Motor neuron (in vitro differentiated cells): ENCODE measurements at regions not wholly inside any gene's neighbourhood (a gene's known extent, or its start where the extent isn't known, plus 50 kb on each side); places are given as distances from the start of the nearest gene placed in this dataset.
"Not testable (repeated sequence)": the region's sequence is repeated elsewhere in the genome, so short reads cannot be mapped to it uniquely, and the experiment has no call there.

Source experiments
- ATAC-seq, 8 experiments: fragments of 200-7000 bp; cut with Tn5 transposase; replicated peaks in 6 of 8; 2 replicates each; pipeline ENCODE4 v1.8.0; 2021; ENCODE audit warnings: mild to moderate bottlenecking in 8 of 8, moderate library complexity in 8 of 8
- H3K27ac ChIP-seq, 2 donors: fragments of 250-450 bp; sonication (Bioruptor Pico); 2 replicates each; pipeline ENCODE4 v1.9.0; 2021; ENCODE audit warnings: antibody characterized with exemption in 2 of 2, mild to moderate bottlenecking in 2 of 2, moderate library complexity in 1 of 2
- H3K4me1 ChIP-seq, 2 donors: fragments of 250-450 bp; sonication (Bioruptor Pico); replicated peaks in 1 of 2; 2 replicates each; pipeline ENCODE4 v1.6.1; 2021; ENCODE audit warnings: antibody characterized with exemption in 2 of 2, mild to moderate bottlenecking in 2 of 2, moderate library complexity in 1 of 2
- H3K4me3 ChIP-seq, 5 donors: fragments of 250-450 bp; sonication (Bioruptor Pico); 2 replicates each; pipeline ENCODE4 v1.9.0; 2021; ENCODE audit warnings: antibody characterized with exemption in 5 of 5, mild to moderate bottlenecking in 5 of 5, moderate library complexity in 4 of 5
- WGBS, 10 experiments: fragments of 450-650 bp; shearing (Covaris generic); methylation state at CpG; one replicate each; pipeline ENCODE4 v1.0.0; 2022; 5-methylcytosine and 5-hydroxymethylcytosine counted together
- in situ Hi-C, 9 experiments: fragments of 400-800 bp; cut with MboI; loops; one replicate each; pipeline ENCODE4 v1.15.0; 2021; ENCODE audit warnings: low sequenced_read_pairs in 9 of 9, low pct_unique_long_range_greater_than_20kb in 2 of 9; ENCODE audit not compliant: unreplicated experiment in 9 of 9

- no peak overlapping the region for H3K27ac ChIP-seq
- peaks cover 0 to 12% of the 10 kb centered on the region in 2 donors for H3K4me1 ChIP-seq
- in situ Hi-C loops = no loop called here
- no peak for ATAC-seq
- 77 to 100% (median 93%) methylated on average over 1 to 4 of the region's 4 CpGs; no CpG with 5 or more reads in 2 of the 10 experiments for WGBS, 10 experiments
- no peak overlapping the region for H3K4me3 ChIP-seq
These were observed 82.8 kb upstream of the MEF2A start for GRCh38 chr15:99482993-99483392.

- ATAC-seq = no peak
- Histone ChIP-seq H3K27ac (no peak overlapping the region), H3K4me1 (peaks cover 0 to 12% of the 10 kb centered on the region in 2 donors), H3K4me3 (no peak overlapping the region)
- in situ Hi-C loops = no loop called here
- WGBS, 10 experiments = 74 to 100% (median 83%) methylated on average over 1 to 7 of the region's 11 CpGs
These were observed 80.4 kb upstream of the MEF2A start for GRCh38 chr15:99485153-99485961.

- no peak overlapping the region for H3K27ac ChIP-seq
- WGBS, 10 experiments = 29 to 62% (median 50%) methylated on average over 1 to 3 of the region's 9 CpGs; no CpG with 5 or more reads in 7 of the 10 experiments
- peaks cover 0 to 12% of the 10 kb centered on the region in 2 donors for H3K4me1 ChIP-seq
- H3K4me3 ChIP-seq = no peak overlapping the region
- in situ Hi-C loops = no loop called here
- peak in 1 of 8 experiments; percentile 33 for ATAC-seq
These were observed 79.8 kb upstream of the MEF2A start for GRCh38 chr15:99485992-99486370.

DNA sequence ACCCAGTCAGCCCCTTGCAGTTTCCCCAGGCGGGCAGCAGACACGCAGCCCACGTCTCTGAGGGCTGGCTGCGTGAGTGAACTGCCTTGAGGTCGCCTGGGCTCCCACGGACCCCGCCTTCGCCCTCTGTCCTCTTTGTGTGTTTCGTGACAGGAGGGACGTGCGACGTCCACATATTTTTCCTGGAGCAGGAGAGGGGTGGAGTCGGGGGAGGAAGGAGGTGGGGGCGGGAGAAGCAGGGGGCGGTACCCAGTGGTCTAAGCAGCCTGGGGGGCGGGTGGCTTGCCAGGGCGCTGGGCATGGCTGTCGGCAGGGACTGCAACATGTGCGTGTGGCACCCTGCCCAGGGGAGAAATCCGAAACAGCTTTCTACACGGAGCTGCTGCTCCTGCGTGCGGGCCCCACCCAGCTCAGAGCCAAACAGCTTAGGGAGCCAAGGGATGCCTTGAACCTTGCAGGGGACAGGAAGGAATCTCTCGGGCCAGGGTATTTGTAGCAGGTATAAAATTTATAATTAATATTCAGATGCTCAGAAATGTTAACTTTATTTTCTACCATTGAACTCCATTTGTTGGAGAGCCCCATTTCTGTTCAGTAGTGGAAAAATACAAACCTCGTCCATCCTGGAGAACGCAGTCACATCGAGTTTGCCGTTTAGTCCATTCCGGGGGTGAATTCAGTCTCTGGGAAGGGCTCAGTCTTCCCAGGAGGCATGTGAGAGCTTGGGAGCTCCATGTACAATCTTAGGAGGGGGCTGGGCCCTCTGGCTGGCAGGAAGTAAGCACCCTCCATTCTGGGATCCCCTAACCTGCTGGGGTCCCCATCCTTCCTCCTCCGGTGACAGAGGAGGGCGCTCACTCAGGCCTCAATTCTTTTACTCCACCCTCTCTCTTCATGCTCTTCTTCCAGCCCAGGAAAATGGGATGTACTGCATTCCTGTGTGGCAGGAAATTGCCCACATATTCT lies 79.1 kb upstream of the MEF2A start:
- Histone ChIP-seq H3K4me1 (peaks cover 0 to 12% of the 10 kb centered on the region in 2 donors), H3K4me3 (no peak overlapping the region), H3K27ac (no peak overlapping the region)
- whole genome bisulfite sequencing, 10 experiments = 0 to 74% (median 20%) methylated on average over 1 to 11 of the region's 31 CpGs; no CpG with 5 or more reads in 3 of the 10 experiments
- in situ Hi-C loops = no loop called here
- ATAC-seq = peak; percentile 87 to 94 (median 91)

DNA sequence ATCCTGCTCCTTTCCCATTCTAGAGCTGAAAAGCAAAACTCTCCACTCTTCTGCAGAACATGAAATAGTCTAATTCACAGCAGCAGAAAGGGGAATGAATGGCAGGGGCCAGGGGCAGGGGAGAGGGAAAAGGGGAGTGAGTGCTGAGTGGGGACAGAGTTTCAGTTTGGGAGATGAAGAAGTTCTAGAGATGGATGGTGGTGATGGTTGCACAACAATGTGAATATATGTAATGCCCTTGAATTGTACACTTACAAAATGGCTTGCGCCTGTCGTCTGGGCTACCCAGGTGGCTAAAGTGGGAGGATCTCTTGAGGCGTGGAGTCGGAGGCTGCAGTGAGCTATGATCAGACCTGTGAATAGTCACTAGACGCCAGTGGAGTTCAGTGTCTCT lies 78.5 kb upstream of the MEF2A start:
- no peak for ATAC-seq
- Histone ChIP-seq H3K4me3 (no peak overlapping the region), H3K27ac (no peak overlapping the region), H3K4me1 (peaks cover 0 to 12% of the 10 kb centered on the region in 2 donors)
- WGBS, 10 experiments = 93 to 97% (median 96%) methylated on average over 4 to 5 of the region's 5 CpGs; no CpG with 5 or more reads in 7 of the 10 experiments
- in situ Hi-C loops = no loop called here

- Histone ChIP-seq H3K27ac (no peak overlapping the region), H3K4me3 (no peak overlapping the region), H3K4me1 (peaks cover 3 to 14% of the 10 kb centered on the region in 2 donors)
- no peak for ATAC-seq
- in situ Hi-C loops = no loop called here
- 85 to 86% methylated on average over 1 to 5 of the region's 6 CpGs; no CpG with 5 or more reads in 8 of the 10 experiments for WGBS, 10 experiments
These were observed 73.5 kb upstream of the MEF2A start for GRCh38 chr15:99492275-99492674.

GRCh38 chr15:99492716-99493115 lies 73.1 kb upstream of the MEF2A start:
- no peak overlapping the region for H3K27ac ChIP-seq
- in situ Hi-C loops = no loop called here
- no peak overlapping the region for H3K4me3 ChIP-seq
- peaks cover 3 to 14% of the 10 kb centered on the region in 2 donors for H3K4me1 ChIP-seq
- no peak for ATAC-seq
- WGBS, 10 experiments = 80 to 92% (median 87%) methylated on average over 1 to 5 of the region's 10 CpGs; no CpG with 5 or more reads in 6 of the 10 experiments

DNA sequence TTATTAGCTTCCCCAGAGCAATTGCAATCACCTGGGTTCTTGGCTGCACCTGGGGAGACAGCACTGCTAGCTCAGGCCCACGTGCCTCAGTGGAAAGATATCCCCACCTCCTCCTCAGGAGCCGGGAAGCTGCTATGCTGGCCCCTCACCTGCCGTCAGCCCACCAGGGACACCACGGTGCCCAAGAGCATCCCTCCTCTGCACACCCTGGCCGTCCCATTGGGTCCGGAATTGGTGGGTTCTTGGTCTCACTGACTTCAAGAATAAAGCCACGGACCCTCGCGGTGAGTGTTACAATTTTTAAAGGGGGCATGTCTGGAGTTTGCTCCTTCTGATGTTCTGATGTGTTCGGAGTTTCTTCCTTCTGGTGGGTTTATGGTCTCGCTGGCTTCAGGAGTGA lies 72.3 kb upstream of the MEF2A start:
- WGBS, 10 experiments = 60 to 100% (median 94%) methylated on average over 1 to 3 of the region's 11 CpGs; no CpG with 5 or more reads in 4 of the 10 experiments
- no peak overlapping the region for H3K27ac ChIP-seq
- in situ Hi-C loops = no loop called here
- ATAC-seq = no peak
- no peak overlapping the region for H3K4me3 ChIP-seq
- H3K4me1 ChIP-seq = peaks cover 3 to 14% of the 10 kb centered on the region in 2 donors

- peaks cover 3 to 14% of the 10 kb centered on the region in 2 donors for H3K4me1 ChIP-seq
- H3K4me3 ChIP-seq, ATAC-seq, in situ Hi-C loops, H3K27ac ChIP-seq: not testable (repeated sequence)
- WGBS, 10 experiments = 67 to 100% (median 97%) methylated on average over 3 to 8 of the region's 40 CpGs; no CpG with 5 or more reads in 5 of the 10 experiments
These were observed 71.1 kb upstream of the MEF2A start for GRCh38 chr15:99494536-99495233.

- WGBS, 10 experiments = 53 to 100% (median 70%) methylated on average over 1 to 8 of the region's 13 CpGs; no CpG with 5 or more reads in 3 of the 10 experiments
- in situ Hi-C loops = no loop called here
- Histone ChIP-seq H3K4me1 (peaks cover 3 to 14% of the 10 kb centered on the region in 2 donors), H3K27ac (peak overlapping the region; percentile 21 to 64), H3K4me3 (no peak overlapping the region)
- peak; percentile 82 to 94 (median 89) for ATAC-seq
These were observed 70.1 kb upstream of the MEF2A start for GRCh38 chr15:99495430-99496301.

- no peak overlapping the region for H3K4me3 ChIP-seq
- H3K27ac ChIP-seq = peak overlapping the region; percentile 18 to 64
- WGBS, 10 experiments = 21 to 100% methylated on average over 1 to 2 of the region's 9 CpGs; no CpG with 5 or more reads in 8 of the 10 experiments
- H3K4me1 ChIP-seq = peaks cover 3 to 14% of the 10 kb centered on the region in 2 donors
- ATAC-seq = no peak
- in situ Hi-C loops = no loop called here
These were observed 69.5 kb upstream of the MEF2A start for GRCh38 chr15:99496302-99496629.

GRCh38 chr15:99502182-99502581 lies 63.6 kb upstream of the MEF2A start:
- ATAC-seq = no peak
- in situ Hi-C loops = no loop called here

More at GRCh38 chr15:99502182-99502581, 63.6 kb upstream of the MEF2A start:
- Histone ChIP-seq H3K27ac (no peak overlapping the region), H3K4me1 (no peaks in the 10 kb centered on the region), H3K4me3 (no peak overlapping the region)
- whole genome bisulfite sequencing, 10 experiments = 30 to 100% (median 90%) methylated on average over 1 to 3 of the region's 4 CpGs; no CpG with 5 or more reads in 3 of the 10 experiments
